KMS-11 (cell line): ENCODE measurements at regions not wholly inside any gene's neighbourhood (a gene's known extent, or its start where the extent isn't known, plus 50 kb on each side); places are given as distances from the start of the nearest gene placed in this dataset.

Source experiments
- H2AFZ ChIP-seq: fragments of 200-600 bp; sonication (generic); 2 replicates; pipeline ENCODE4 v1.6.1; 2016; ENCODE audit warnings: antibody characterized with exemption, mixed run types, low read depth
- H3K27ac ChIP-seq: fragments of 200-600 bp; sonication (generic); 2 replicates; pipeline ENCODE4 v1.6.1; 2016; ENCODE audit warnings: mild to moderate bottlenecking, mixed run types
- H3K27me3 ChIP-seq: fragments of 200-600 bp; sonication (generic); 2 replicates; pipeline ENCODE4 v1.6.1; 2017; ENCODE audit warnings: mild to moderate bottlenecking, low read depth, mixed run types, moderate library complexity; ENCODE audit not compliant: insufficient read depth
- H3K36me3 ChIP-seq: fragments of 200-600 bp; sonication (generic); 2 replicates; pipeline ENCODE4 v1.6.1; 2017; ENCODE audit warnings: mild to moderate bottlenecking, mixed run types; ENCODE audit not compliant: insufficient read depth
- H3K4me1 ChIP-seq: fragments of 200-600 bp; sonication (generic); 2 replicates; pipeline ENCODE4 v1.6.1; 2016; ENCODE audit warnings: mild to moderate bottlenecking, low read depth, mixed run types; ENCODE audit not compliant: poor library complexity, severe bottlenecking
- H3K4me2 ChIP-seq: fragments of 200-600 bp; sonication (generic); 2 replicates; pipeline ENCODE4 v1.7.0; 2016; ENCODE audit warnings: mild to moderate bottlenecking, mixed run types
- H3K4me3 ChIP-seq: fragments of 200-600 bp; sonication (generic); IDR thresholded peaks from 2 replicates; pipeline ENCODE4 v1.6.1; 2017; ENCODE audit warnings: low read depth, low read length, mixed read lengths; ENCODE audit not compliant: insufficient read depth
- H3K79me2 ChIP-seq: fragments of 200-600 bp; sonication (generic); 2 replicates; pipeline ENCODE4 v1.6.1; 2016; ENCODE audit warnings: low read depth, mixed run types; ENCODE audit not compliant: insufficient read depth
- H3K9ac ChIP-seq: fragments of 200-600 bp; sonication (generic); 2 replicates; pipeline ENCODE4 v1.6.1; 2016; ENCODE audit warnings: mild to moderate bottlenecking, mixed run types
- H4K20me1 ChIP-seq: fragments of 200-600 bp; sonication (generic); 2 replicates; pipeline ENCODE4 v1.6.1; 2016; ENCODE audit warnings: mild to moderate bottlenecking, mixed run types; ENCODE audit not compliant: insufficient read depth
- CTCF ChIP-seq: fragments of 200-600 bp; sonication (generic); conservative IDR thresholded peaks from 2 replicates; pipeline ENCODE4 v1.6.1; 2017; ENCODE audit warnings: low read depth, mild to moderate bottlenecking, antibody characterized with exemption, low read length, moderate library complexity, mixed read lengths

DNA sequence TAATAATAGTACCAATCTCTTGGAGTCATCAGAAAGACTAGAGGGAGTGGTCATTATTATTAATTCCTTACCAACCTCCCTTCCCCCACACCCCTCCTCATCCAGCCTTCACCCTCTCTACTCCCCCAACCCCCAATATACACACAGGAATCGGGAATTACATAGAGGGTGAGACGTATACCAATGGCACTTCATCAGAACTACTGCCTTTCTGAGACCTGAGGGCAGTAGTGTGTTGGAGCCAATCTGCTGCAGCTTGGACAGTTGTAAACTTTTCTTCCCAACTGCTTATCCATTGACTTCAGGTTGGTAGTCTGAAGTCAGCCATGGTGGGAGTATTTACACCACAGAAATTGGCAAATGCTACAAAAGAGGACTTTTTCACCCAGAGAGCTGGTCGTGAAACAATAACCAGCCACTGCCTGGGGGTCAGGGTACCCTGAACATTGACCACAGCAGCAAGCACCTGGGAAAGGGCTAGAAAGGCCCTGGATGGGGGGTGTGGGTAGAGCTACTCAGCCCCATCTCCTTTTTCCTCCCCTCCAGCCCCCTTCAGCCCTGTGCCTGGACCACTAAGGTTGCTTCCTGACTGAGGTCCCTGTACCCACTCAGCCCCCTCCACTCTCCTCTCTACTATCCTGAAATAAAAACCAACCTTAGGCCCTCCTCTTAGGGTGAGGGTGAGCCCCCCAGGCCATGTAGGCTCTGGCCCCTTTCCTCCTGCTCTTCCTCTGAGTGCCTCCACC lies 161.5 kb downstream of the MRPL14 start:
- no peaks in the 10 kb centered on the region for H3K4me1 ChIP-seq
- H3K36me3 ChIP-seq = no peaks in the 10 kb centered on the region
- H3K4me3 ChIP-seq = no peak overlapping the region
- H3K27me3 ChIP-seq = no peaks in the 10 kb centered on the region
- H4K20me1 ChIP-seq = no peaks in the 10 kb centered on the region
- H3K27ac ChIP-seq = no peak overlapping the region
- H3K79me2 ChIP-seq = no peaks in the 10 kb centered on the region
- no peak overlapping the region for H3K4me2 ChIP-seq
- no peak overlapping the region for H3K9ac ChIP-seq
- no peak for TF ChIP-seq CTCF
- no peak overlapping the region for H2AFZ ChIP-seq

GRCh38 chr6:43964659-43965570 lies 162.3 kb downstream of the MRPL14 start:
- Histone ChIP-seq H3K36me3 (no peaks in the 10 kb centered on the region), H3K4me1 (no peaks in the 10 kb centered on the region), H3K27me3 (no peaks in the 10 kb centered on the region), H3K9ac (no peak overlapping the region), H3K4me3 (no peak overlapping the region), H3K27ac (no peak overlapping the region), H4K20me1 (no peaks in the 10 kb centered on the region), H3K79me2 (no peaks in the 10 kb centered on the region), H3K4me2 (no peak overlapping the region), H2AFZ (no peak overlapping the region)
- TF ChIP-seq CTCF = no peak

GRCh38 chr6:43963877-43964658 lies 163.2 kb downstream of the MRPL14 start:
- Histone ChIP-seq H3K9ac (no peak overlapping the region), H3K79me2 (no peaks in the 10 kb centered on the region), H3K36me3 (no peaks in the 10 kb centered on the region), H3K27me3 (no peaks in the 10 kb centered on the region), H3K4me3 (no peak overlapping the region), H4K20me1 (no peaks in the 10 kb centered on the region), H2AFZ (no peak overlapping the region), H3K27ac (no peak overlapping the region), H3K4me1 (no peaks in the 10 kb centered on the region), H3K4me2 (no peak overlapping the region)
- no peak for TF ChIP-seq CTCF

GRCh38 chr6:43963203-43963602 lies 164.0 kb downstream of the MRPL14 start:
- no peak for TF ChIP-seq CTCF

More at GRCh38 chr6:43963203-43963602, 164.0 kb downstream of the MRPL14 start:
- Histone ChIP-seq H3K4me2 (no peak overlapping the region), H3K9ac (no peak overlapping the region), H3K27me3 (no peaks in the 10 kb centered on the region), H4K20me1 (no peaks in the 10 kb centered on the region), H2AFZ (no peak overlapping the region), H3K27ac (no peak overlapping the region), H3K36me3 (no peaks in the 10 kb centered on the region), H3K79me2 (no peaks in the 10 kb centered on the region), H3K4me3 (no peak overlapping the region), H3K4me1 (no peaks in the 10 kb centered on the region)
